H1 (cell line): ENCODE measurements at regions not wholly inside any gene's neighbourhood (a gene's known extent, or its start where the extent isn't known, plus 50 kb on each side); places are given as distances from the start of the nearest gene placed in this dataset.

Experiments
- CTCF ChIA-PET: fragments of 300-600 bp; sonication (Branson Sonifier 250); formaldehyde crosslinking; loops from one replicate; lab custom pipeline; 2021; ENCODE audit not compliant: partially characterized antibody; lab: Charles Lee
- POLR2A ChIA-PET: fragments of 300-600 bp; sonication (Branson Sonifier 250); formaldehyde crosslinking; loops from one replicate; lab custom pipeline; 2021; ENCODE audit warnings: inconsistent platforms; ENCODE audit not compliant: partially characterized antibody; lab: Charles Lee
- DNase-seq, 2 experiments: peaks; one replicate each; pipeline versions ENCODE4 v3.0.0 to v3.0.0-alpha.2; 2010 to 2022; ENCODE audit warnings: low spot score in 2 of 2, low read depth in 1 of 2, mixed read lengths in 1 of 2
- FAIRE-seq: peaks from 2 replicates; lab custom pipeline; 2011; peaks lifted over from hg19 to GRCh38; lab: Jason Lieb, UNC
- H2AFZ ChIP-seq: 2 replicates; pipeline ENCODE4 v1.8.1; 2012; ENCODE audit warnings: low read length, inconsistent platforms
- H2AK5ac ChIP-seq: 2 replicates; pipeline ENCODE4 v1.6.1; 2013; ENCODE audit warnings: low read depth, low read length
- H2BK120ac ChIP-seq: replicated peaks from 2 replicates; pipeline ENCODE3; 2013; ENCODE audit warnings: low read depth, low read length, inconsistent platforms
- H2BK12ac ChIP-seq: 2 replicates; pipeline ENCODE4 v1.6.1; 2013; ENCODE audit warnings: low read depth, low read length
- H2BK15ac ChIP-seq: 2 replicates; pipeline ENCODE4 v1.6.1; 2013; ENCODE audit warnings: low read length
- H2BK20ac ChIP-seq: 2 replicates; pipeline ENCODE4 v1.6.1; 2013; ENCODE audit warnings: low read length
- H2BK5ac ChIP-seq: 2 replicates; pipeline ENCODE4 v1.6.1; 2013; ENCODE audit warnings: low read depth, low read length
- H3K14ac ChIP-seq: 2 replicates; pipeline ENCODE4 v1.6.1; 2013; ENCODE audit warnings: inconsistent platforms; ENCODE audit not compliant: insufficient read length
- H3K18ac ChIP-seq: 2 replicates; pipeline ENCODE4 v1.6.1; 2013; ENCODE audit warnings: low read length; ENCODE audit errors: extremely low read depth
- H3K23ac ChIP-seq: 2 replicates; pipeline ENCODE4 v1.6.1; 2013; ENCODE audit warnings: inconsistent platforms; ENCODE audit not compliant: insufficient read length
- H3K23me2 ChIP-seq: 2 replicates; pipeline ENCODE4 v1.6.1; 2013; ENCODE audit warnings: low read depth, low read length
- H3K27ac ChIP-seq: 2 replicates; pipeline ENCODE4 v1.6.1; 2011; ENCODE audit warnings: low read depth, low read length, inconsistent platforms
- H3K27me3 ChIP-seq, 4 experiments: replicated peaks in 1 of 4; 1 replicate in 1 of 4; 2 replicates in 3 of 4; pipeline versions ENCODE4 v1.6.1 to v1.8.1; 2011 to 2013; ENCODE audit warnings: low read length in 3 of 4, mild to moderate bottlenecking in 3 of 4, inconsistent platforms in 2 of 4, mixed read lengths in 2 of 4, moderate library complexity in 1 of 4; ENCODE audit not compliant: control insufficient read depth in 3 of 4, insufficient read depth in 3 of 4; ENCODE audit errors: extremely low read depth in 1 of 4
- H3K36me3 ChIP-seq, 4 experiments: 2 replicates each; pipeline versions ENCODE4 v1.6.1 to v1.8.1; 2011 to 2013; ENCODE audit warnings: mild to moderate bottlenecking in 4 of 4, low read length in 3 of 4, moderate library complexity in 2 of 4, control low read depth in 1 of 4, inconsistent platforms in 1 of 4; ENCODE audit not compliant: insufficient read depth in 4 of 4, control insufficient read depth in 2 of 4
- H3K4ac ChIP-seq: replicated peaks from 2 replicates; pipeline ENCODE3; 2013; ENCODE audit warnings: low read length, low read depth, mixed read lengths, inconsistent platforms; ENCODE audit not compliant: insufficient read length
- H3K4me1 ChIP-seq, 4 experiments: replicated peaks in 1 of 4; 1 replicate in 1 of 4; 2 replicates in 3 of 4; pipeline versions ENCODE4 v1.6.1 to v1.8.1; 2011 to 2013; ENCODE audit warnings: low read length in 3 of 4, inconsistent platforms in 2 of 4, mixed read lengths in 1 of 4; ENCODE audit not compliant: insufficient read depth in 4 of 4, control insufficient read depth in 3 of 4
- H3K4me2 ChIP-seq, 2 experiments: 2 replicates each; pipeline versions ENCODE4 v1.6.1 to v1.8.1; 2011 to 2013; ENCODE audit warnings: low read depth in 2 of 2, low read length in 2 of 2, control low read depth in 1 of 2, inconsistent platforms in 1 of 2, mild to moderate bottlenecking in 1 of 2; ENCODE audit not compliant: insufficient read depth in 1 of 2
- H3K4me3 ChIP-seq, 4 experiments: fragments of 200-600, 300-600 bp in 1 of 4; sonication (generic), shearing (Covaris generic), sonication (Bioruptor Twin) in 1 of 4; 2 replicates each; pipeline versions ENCODE4 v1.5.1 to v1.8.1; 2011 to 2016; ENCODE audit warnings: low read length in 4 of 4, low read depth in 3 of 4, control low read depth in 2 of 4, inconsistent platforms in 2 of 4, mild to moderate bottlenecking in 2 of 4, mixed read lengths in 1 of 4, moderate library complexity in 1 of 4; ENCODE audit not compliant: insufficient read depth in 2 of 4; ENCODE audit errors: extremely low read depth in 1 of 4
- H3K56ac ChIP-seq: replicated peaks from 2 replicates; pipeline ENCODE3; 2013; ENCODE audit warnings: low read depth, mild to moderate bottlenecking, mixed read lengths, low read length, inconsistent platforms; ENCODE audit not compliant: insufficient read length
- H3K79me1 ChIP-seq: 2 replicates; pipeline ENCODE4 v1.6.1; 2013; ENCODE audit warnings: low read depth, low read length, control low read depth
- H3K79me2 ChIP-seq, 2 experiments: 2 replicates each; pipeline versions ENCODE4 v1.6.1 to v1.8.1; 2012 to 2013; ENCODE audit warnings: low read length in 2 of 2, mild to moderate bottlenecking in 2 of 2, inconsistent platforms in 1 of 2; ENCODE audit not compliant: insufficient read depth in 2 of 2, control insufficient read depth in 1 of 2
- H3K9ac ChIP-seq, 4 experiments: replicated peaks in 1 of 4; 1 replicate in 1 of 4; 2 replicates in 3 of 4; pipeline versions ENCODE4 v1.6.1 to v1.8.1; 2011 to 2013; ENCODE audit warnings: low read depth in 3 of 4, low read length in 3 of 4, control low read depth in 2 of 4, mild to moderate bottlenecking in 2 of 4, moderate library complexity in 2 of 4, inconsistent platforms in 1 of 4; ENCODE audit errors: extremely low read depth in 1 of 4
- H3K9me3 ChIP-seq, 2 experiments: 2 replicates each; pipeline versions ENCODE4 v1.6.1 to v1.8.1; 2012 to 2013; ENCODE audit warnings: mild to moderate bottlenecking in 2 of 2, moderate library complexity in 2 of 2, control low read depth in 1 of 2, inconsistent platforms in 1 of 2, low read depth in 1 of 2, low read length in 1 of 2, mixed read lengths in 1 of 2; ENCODE audit not compliant: insufficient read depth in 2 of 2
- H4K20me1 ChIP-seq, 2 experiments: replicated peaks in 1 of 2; 2 replicates each; pipeline versions ENCODE3 to v1.8.1; 2011 to 2013; ENCODE audit warnings: inconsistent platforms in 2 of 2, low read length in 2 of 2, mild to moderate bottlenecking in 1 of 2; ENCODE audit not compliant: insufficient read depth in 2 of 2, control insufficient read depth in 1 of 2
- H4K5ac ChIP-seq: 2 replicates; pipeline ENCODE4 v1.6.1; 2013; ENCODE audit warnings: low read length, low read depth, mixed read lengths, inconsistent platforms; ENCODE audit not compliant: insufficient read length
- H4K8ac ChIP-seq: 2 replicates; pipeline ENCODE4 v1.8.0; 2013; ENCODE audit warnings: mild to moderate bottlenecking, moderate library complexity, low read length, inconsistent platforms; ENCODE audit not compliant: insufficient read depth; ENCODE audit errors: extremely low read depth
- H4K91ac ChIP-seq: replicated peaks from 2 replicates; pipeline ENCODE3; 2013; ENCODE audit warnings: low read length, mixed read lengths, inconsistent platforms; ENCODE audit not compliant: insufficient read length
- CREB1 ChIP-seq: IDR thresholded peaks from 2 replicates; pipeline ENCODE4 v1.6.1; 2012; ENCODE audit warnings: inconsistent platforms
- EZH2 ChIP-seq: fragments of 200-600 bp; sonication (generic); IDR thresholded peaks from 2 replicates; pipeline ENCODE4 v1.7.1; 2012; ENCODE audit warnings: low read depth, mild to moderate bottlenecking, moderate library complexity, low read length, inconsistent platforms; ENCODE audit not compliant: severe bottlenecking
- SIX5 ChIP-seq: IDR thresholded peaks from 2 replicates; pipeline ENCODE4 v1.6.1; 2011; ENCODE audit warnings: mild to moderate bottlenecking, low read depth, low read length
- WGBS, 2 experiments: shearing (Covaris generic) in 1 of 2; methylation state at CpG; one replicate each; pipeline versions ENCODE4 v1.1.6 to v1.1.7; 2013 to 2015; ENCODE audit warnings: low lambda C conversion rate in 2 of 2, mixed read lengths in 2 of 2, inconsistent platforms in 1 of 2, low coverage in 1 of 2, missing lambda C conversion rate in 1 of 2; ENCODE audit not compliant: insufficient replicate concordance in 2 of 2, insufficient coverage in 1 of 2, insufficient read length in 1 of 2; ENCODE audit errors: extremely low coverage in 1 of 2, missing lambda C conversion rate in 1 of 2; 5-methylcytosine and 5-hydroxymethylcytosine counted together

DNA sequence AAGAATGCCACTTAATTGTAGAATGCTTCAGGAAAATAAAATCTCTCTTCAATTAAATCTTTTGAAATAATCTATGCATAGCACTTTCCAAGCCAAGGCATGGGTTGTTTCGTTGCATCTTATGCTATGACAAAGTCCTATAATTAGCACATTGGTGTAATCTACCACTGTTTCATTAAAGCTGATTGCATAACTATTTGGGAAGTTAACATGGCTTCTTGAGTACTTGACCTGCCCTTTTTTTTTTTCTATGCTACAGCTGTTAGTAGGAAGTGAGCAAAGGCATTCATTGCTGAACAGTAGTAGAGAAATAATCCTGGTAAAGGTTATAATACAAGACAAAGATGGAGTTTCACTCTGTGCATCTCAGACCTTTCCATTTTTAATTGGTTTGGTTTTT, 557.2 kb upstream of the CELF2 start:
- Histone ChIP-seq H3K27ac (no peak overlapping the region), H2BK5ac (no peak overlapping the region), H3K9ac (no peak overlapping the region), H4K91ac (no peak overlapping the region), H3K4me2 (no peak overlapping the region), H3K56ac (no peak overlapping the region), H2BK20ac (no peak overlapping the region), H3K36me3 (no peaks in the 10 kb centered on the region), H3K23ac (no peak overlapping the region), H2BK120ac (no peak overlapping the region), H2AFZ (no peak overlapping the region), H2BK12ac (no peak overlapping the region), H3K79me2 (no peaks in the 10 kb centered on the region), H4K5ac (no peak overlapping the region), H3K27me3 (no peaks in the 10 kb centered on the region), H3K18ac (no peak overlapping the region), H3K23me2 (no peaks in the 10 kb centered on the region), H2AK5ac (no peak overlapping the region), H3K4me3 (no peak overlapping the region), H3K9me3 (no peaks in the 10 kb centered on the region), H4K20me1 (no peaks in the 10 kb centered on the region), H3K79me1 (no peaks in the 10 kb centered on the region), H4K8ac (no peak overlapping the region), H2BK15ac (no peak overlapping the region), H3K4ac (no peak overlapping the region), H3K14ac (no peak overlapping the region), H3K4me1 (no peaks in the 10 kb centered on the region)
- WGBS, 2 experiments = 87% methylated on average over 1 of the region's 1 CpG; no CpG with 5 or more reads in 1 of the 2 experiments
- FAIRE-seq (no peak), DNase-seq (no peak)
- ChIA-PET CTCF (no interaction called here), POLR2A (no interaction called here)
- no peak for TF ChIP-seq CREB1
- no peak for TF ChIP-seq SIX5
- TF ChIP-seq EZH2 = no peak
